Posterior cingulate gyrus (tissue), 11 donors: ENCODE measurements at regions not wholly inside any gene's neighbourhood (a gene's known extent, or its start where the extent isn't known, plus 50 kb on each side); places are given as distances from the start of the nearest gene placed in this dataset.

Experiments used
- DNase-seq, 10 donors: peaks; one replicate each; pipeline versions ENCODE4 v3.0.0 to v3.0.0-alpha.2; 2020 to 2021; ENCODE audit warnings: mixed read lengths in 3 of 10
- intact Hi-C: fragments of 100-400 bp; cut with DNase I; formaldehyde crosslinking; loops from one replicate; pipeline ENCODE4 v1.15.1; 2023

DNA sequence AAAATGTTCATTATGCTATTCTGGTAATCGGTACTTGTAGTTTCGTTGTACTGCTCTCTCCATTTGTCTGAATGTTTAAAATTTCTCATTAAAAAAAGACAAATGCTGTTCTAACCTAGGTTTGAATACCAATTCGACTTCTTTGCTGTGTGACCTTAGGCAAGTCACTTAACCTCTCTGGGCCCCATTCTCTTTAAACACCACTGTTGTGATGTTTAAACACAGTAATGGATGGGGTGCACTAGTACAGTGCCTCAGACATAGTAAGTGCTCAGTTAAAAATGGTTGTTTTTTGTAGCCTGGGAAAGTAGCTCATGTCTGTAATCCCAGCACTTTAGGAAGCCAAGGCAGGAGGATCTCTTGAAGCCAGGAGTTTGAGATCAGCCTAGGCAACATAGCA lies 138.5 kb downstream of the MRPL14 start:
- intact Hi-C loops = no loop called here
- DNase-seq = no peak

DNA sequence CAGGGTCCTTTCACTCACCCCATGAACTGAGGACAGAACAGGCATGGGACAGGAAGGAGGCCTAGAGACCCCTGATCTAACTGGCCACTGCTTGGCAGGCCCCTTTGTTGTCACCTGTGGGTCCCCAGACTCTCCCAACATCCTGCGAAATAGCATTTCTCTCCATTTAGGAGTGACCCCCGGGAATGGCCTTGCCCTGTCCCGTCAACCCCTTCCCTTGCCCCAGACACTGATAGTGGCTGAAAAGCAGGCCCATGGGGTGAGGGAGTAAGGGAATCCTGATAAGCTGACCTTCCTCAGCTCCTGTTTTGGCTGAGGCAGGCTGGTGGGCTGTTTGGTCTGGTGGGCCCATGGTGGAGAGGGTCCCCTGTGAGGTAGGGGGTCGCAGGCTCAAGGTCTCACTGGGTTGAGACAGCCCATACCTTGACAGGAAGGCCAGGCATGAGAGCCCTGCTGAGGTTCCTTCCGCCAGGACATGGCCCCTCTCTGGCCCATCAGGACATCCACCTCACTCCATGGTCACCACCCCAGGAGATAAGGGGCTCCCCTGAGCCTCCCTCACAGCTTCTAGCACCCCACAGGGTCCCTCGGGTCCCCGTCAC lies 139.3 kb downstream of the MRPL14 start:
- DNase-seq = peak in 1 of 10 donors; percentile 65
- intact Hi-C loops = no loop called here

DNA sequence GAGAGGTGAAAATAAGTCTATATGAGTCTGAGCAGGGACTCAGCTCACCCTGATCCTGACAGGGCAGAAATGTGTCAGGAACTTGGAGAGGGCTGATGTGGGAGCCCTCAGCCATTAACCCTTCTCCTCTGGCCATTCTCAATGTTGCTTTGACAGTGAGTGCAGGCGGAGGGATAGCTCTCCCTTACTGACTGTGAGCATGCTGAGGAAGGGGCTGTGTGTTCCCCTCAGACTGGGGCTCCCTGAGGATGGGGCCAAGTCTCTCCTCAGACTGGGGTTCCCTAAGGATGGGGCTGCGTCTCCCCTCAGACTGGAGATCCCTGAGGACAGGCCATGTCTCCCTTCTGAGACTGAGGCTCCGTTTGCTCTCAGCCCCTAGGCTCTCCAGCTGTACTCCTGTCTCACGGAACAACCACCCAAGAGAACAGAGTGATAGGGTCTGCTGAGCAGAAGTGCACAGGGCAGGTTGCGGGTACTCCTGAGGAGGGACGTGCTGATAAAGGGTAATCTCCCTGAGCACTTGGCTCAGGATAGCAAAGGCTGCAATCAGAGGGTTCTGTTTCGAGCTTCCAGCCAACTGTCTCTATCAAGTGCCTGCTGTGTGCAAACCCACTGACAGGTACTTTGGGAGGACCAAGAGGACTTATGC lies 141.0 kb downstream of the MRPL14 start:
- intact Hi-C loops = no loop called here
- no peak for DNase-seq

- intact Hi-C loops = no loop called here
- peak in 1 of 10 donors; percentile 5 for DNase-seq
Measured at GRCh38 chr6:43985329-43985728, 141.9 kb downstream of the MRPL14 start.

GRCh38 chr6:43984442-43985321 lies 142.6 kb downstream of the MRPL14 start:
- intact Hi-C loops = no loop called here
- peak in 2 of 10 donors; percentile 2 to 29 for DNase-seq

GRCh38 chr6:43983632-43984031 lies 143.6 kb downstream of the MRPL14 start:
- peak in 1 of 10 donors; percentile 12 for DNase-seq
- intact Hi-C loops = no loop called here

DNA sequence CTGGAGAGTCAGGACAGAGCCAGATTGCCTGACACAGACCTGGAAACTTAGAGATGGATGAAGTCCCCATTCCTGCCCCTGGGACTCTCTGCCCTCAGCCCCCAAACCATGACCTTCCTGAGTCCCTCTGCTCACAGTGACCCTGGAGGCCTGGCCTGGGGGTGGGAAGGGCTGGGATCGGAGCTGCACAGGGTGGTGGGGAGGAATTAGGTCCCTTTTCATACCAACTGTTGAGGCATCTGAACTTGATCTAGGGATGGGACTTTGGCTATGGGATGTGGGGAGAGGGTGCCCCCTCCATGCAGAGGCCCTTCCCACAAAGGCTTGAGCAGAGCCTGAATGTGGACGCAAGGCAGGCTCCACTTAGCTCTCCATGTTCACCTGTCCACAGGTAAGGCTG lies 144.1 kb downstream of the MRPL14 start:
- intact Hi-C loops = no loop called here
- peak in 1 of 10 donors; percentile 5 for DNase-seq

DNA sequence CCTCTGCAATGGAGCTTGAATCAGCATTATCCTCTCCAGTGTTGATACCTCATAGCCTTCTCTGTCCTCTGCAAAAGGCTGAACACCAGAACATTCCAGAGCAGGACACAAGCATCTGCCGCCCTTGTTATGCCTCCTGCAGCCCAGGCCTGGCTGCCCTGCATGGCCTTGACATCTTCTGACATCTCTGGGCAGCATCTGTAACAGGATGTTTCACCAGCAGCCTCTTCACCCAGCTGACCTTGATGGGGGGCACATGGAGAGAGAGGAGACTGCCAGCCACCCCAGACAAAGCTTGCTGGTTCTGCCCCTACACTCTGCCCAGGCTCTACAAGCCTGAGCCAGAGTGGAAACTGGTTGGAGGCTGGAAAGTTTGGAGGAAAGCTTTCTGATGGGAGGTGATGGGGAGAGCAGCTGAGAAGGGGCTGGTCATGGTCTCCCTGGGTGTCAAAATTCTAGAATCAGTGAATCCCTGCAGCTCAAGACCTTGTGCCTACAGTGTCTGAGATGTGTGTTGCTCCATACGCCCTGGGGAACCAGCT lies 145.1 kb downstream of the MRPL14 start:
- intact Hi-C loops = no loop called here
- peak in 1 of 10 donors; percentile 52 for DNase-seq

GRCh38 chr6:43981363-43981990 lies 145.8 kb downstream of the MRPL14 start:
- DNase-seq = peak in 1 of 10 donors; percentile 37
- intact Hi-C loops = no loop called here

- DNase-seq = peak in 1 of 10 donors; percentile 82
- intact Hi-C loops = no loop called here
Measured at GRCh38 chr6:43980004-43980795, 147.1 kb downstream of the MRPL14 start.

GRCh38 chr6:43979525-43979924 lies 147.7 kb downstream of the MRPL14 start:
- peak in 1 of 10 donors; percentile 18 for DNase-seq
- intact Hi-C loops = no loop called here

GRCh38 chr6:43978473-43979346 lies 148.5 kb downstream of the MRPL14 start:
- intact Hi-C loops = no loop called here
- DNase-seq = peak in 1 of 10 donors; percentile 49

DNA sequence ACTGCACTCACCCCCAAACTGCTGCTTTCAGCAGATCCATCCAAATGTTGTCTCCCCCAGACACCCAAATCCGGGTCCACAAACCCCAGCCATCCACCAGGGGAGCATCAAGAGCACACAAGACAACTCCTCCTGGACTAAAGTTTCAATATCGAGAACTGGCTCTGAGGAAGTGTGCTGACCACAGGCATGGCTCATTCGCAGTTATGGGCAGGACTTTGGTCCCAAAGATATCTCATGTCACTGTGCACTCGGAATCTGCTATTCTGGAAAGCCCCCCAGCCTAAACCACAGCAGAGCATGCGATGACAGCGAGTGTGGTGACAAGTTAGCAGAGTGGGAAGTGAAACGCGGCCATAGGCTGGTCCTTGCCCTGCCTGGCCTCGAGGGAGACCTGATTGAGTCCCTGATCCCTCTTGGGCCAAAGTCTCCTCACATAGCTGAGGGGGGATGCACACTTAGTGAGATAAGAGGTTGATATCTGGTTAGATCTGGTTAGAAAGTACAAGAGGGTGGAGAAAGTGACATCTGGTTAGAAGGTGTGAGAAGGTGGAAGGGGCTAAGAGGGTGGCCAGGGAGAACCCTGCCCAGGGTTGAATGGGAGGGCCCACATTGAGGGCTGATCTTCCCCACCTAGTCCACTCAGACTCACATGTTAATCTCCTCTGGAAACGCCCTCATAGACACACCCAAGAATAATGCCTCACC lies 149.7 kb downstream of the MRPL14 start:
- DNase-seq = peak in 1 of 10 donors; percentile 28
- intact Hi-C loops = no loop called here

DNA sequence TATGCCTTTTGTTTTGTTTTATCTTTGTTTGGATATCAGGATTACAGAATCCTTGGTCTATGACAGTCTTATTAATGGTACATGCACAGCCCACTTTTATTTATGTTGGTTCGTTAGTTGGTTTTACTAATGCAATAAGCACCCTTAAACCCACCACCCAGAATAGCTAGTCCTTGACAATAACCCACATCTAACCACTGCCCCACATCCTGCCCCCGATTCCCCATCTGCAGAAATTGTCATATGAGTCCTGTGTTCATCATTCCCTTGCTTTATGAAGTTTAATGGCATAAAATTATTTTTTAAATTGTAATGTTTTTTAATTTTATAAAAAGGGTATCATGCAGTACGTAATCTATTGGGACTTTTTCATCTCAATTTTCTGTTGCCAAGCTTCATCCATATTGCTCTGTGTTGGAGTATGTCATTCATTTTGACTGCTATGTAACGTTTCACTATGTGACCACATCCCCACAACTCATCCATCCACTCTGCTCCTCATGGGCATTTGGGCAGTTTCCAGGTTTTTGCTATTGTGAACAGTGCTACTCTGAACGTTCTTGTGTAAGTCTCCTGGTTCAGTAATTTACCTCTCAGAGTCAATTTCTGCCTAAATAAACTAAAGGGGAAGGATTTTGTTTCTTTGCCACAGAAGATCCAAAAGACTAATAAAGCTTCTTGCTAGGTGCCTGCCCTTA lies 150.4 kb downstream of the MRPL14 start:
- DNase-seq = peak in 1 of 10 donors; percentile 9
- intact Hi-C loops = no loop called here

- DNase-seq = no peak
- intact Hi-C loops = no loop called here
Measured at GRCh38 chr6:43974643-43975230, 152.5 kb downstream of the MRPL14 start.

DNA sequence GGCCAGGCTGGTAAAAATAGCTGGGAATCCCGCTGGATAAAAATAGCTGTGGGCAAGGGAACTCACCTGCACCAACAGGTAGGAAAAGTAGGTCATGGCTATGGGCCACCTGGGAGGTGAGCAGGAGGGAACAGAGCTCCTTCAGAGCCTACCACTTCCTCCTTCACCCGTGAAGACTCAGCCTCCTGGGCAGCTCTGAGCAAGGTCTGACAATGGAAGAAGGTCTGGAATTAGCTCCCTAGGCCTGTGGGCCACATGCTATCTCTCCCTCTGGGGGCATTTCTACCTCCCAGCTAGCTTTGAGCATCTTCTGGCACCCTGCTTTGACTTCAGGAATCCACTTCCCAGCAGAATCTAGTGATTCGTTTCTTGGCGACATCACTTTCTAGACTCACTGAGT lies 153.9 kb downstream of the MRPL14 start:
- intact Hi-C loops = no loop called here
- DNase-seq = no peak

- intact Hi-C loops = no loop called here
- peak; percentile 40 to 96 (median 78) for DNase-seq
Measured at GRCh38 chr6:43972913-43973300, 154.3 kb downstream of the MRPL14 start.
